ENCODE measurements at regions not wholly inside any gene's neighbourhood (a gene's known extent, or its start where the extent isn't known, plus 50 kb on each side); places are given as distances from the start of the nearest gene placed in this dataset.

DNA sequence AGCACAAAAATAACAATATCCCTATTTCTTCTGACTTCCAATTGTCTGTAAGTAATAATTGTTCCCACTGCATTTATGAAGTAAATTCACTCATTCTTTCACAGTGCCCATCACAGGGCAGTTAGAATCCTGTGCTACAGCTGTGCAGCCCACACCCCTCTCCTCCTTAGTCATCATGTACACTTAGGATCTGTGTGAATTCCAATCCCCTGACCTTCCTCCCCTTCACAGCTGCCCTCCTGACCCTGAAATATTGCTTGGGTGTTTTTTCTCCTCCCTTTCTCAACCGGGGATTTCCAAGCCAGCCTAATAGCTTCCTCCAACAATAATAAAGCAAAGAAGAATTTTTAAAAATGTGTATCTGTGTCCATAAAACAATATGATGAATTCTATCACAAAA lies 91.5 kb upstream of the BEND6 start (continued):
- TF ChIP-seq, protein P1, sequence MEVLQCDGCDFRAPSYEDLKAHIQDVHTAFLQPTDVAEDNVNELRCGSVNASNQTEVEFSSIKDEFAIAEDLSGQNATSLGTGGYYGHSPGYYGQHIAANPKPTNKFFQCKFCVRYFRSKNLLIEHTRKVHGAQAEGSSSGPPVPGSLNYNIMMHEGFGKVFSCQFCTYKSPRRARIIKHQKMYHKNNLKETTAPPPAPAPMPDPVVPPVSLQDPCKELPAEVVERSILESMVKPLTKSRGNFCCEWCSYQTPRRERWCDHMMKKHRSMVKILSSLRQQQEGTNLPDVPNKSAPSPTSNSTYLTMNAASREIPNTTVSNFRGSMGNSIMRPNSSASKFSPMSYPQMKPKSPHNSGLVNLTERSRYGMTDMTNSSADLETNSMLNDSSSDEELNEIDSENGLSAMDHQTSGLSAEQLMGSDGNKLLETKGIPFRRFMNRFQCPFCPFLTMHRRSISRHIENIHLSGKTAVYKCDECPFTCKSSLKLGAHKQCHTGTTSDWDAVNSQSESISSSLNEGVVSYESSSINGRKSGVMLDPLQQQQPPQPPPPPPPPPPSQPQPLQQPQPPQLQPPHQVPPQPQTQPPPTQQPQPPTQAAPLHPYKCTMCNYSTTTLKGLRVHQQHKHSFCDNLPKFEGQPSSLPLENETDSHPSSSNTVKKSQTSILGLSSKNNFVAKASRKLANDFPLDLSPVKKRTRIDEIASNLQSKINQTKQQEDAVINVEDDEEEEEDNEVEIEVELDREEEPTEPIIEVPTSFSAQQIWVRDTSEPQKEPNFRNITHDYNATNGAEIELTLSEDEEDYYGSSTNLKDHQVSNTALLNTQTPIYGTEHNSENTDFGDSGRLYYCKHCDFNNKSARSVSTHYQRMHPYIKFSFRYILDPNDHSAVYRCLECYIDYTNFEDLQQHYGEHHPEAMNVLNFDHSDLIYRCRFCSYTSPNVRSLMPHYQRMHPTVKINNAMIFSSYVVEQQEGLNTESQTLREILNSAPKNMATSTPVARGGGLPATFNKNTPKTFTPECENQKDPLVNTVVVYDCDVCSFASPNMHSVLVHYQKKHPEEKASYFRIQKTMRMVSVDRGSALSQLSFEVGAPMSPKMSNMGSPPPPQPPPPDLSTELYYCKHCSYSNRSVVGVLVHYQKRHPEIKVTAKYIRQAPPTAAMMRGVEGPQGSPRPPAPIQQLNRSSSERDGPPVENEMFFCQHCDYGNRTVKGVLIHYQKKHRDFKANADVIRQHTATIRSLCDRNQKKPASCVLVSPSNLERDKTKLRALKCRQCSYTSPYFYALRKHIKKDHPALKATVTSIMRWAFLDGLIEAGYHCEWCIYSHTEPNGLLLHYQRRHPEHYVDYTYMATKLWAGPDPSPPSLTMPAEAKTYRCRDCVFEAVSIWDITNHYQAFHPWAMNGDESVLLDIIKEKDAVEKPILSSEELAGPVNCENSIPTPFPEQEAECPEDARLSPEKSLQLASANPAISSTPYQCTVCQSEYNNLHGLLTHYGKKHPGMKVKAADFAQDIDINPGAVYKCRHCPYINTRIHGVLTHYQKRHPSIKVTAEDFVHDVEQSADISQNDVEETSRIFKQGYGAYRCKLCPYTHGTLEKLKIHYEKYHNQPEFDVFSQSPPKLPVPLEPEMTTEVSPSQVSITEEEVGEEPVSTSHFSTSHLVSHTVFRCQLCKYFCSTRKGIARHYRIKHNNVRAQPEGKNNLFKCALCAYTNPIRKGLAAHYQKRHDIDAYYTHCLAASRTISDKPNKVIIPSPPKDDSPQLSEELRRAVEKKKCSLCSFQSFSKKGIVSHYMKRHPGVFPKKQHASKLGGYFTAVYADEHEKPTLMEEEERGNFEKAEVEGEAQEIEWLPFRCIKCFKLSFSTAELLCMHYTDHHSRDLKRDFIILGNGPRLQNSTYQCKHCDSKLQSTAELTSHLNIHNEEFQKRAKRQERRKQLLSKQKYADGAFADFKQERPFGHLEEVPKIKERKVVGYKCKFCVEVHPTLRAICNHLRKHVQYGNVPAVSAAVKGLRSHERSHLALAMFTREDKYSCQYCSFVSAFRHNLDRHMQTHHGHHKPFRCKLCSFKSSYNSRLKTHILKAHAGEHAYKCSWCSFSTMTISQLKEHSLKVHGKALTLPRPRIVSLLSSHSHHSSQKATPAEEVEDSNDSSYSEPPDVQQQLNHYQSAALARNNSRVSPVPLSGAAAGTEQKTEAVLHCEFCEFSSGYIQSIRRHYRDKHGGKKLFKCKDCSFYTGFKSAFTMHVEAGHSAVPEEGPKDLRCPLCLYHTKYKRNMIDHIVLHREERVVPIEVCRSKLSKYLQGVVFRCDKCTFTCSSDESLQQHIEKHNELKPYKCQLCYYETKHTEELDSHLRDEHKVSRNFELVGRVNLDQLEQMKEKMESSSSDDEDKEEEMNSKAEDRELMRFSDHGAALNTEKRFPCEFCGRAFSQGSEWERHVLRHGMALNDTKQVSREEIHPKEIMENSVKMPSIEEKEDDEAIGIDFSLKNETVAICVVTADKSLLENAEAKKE (CRISPR knock-in tag; IDR thresholded peaks at IDR 0.05): no peak
- TF ChIP-seq STAT1 (IDR thresholded peaks at IDR 0.05; ENCODE audit: unreplicated experiment) (no peak), ZNF331 (CRISPR knock-in tag; IDR thresholded peaks at IDR 0.05; ENCODE audit: low read depth) (no peak), POLR2AphosphoS5 (IDR thresholded peaks at IDR 0.05; ENCODE audit: low read depth) (no peak), CREB1 (CRISPR knock-in tag; IDR thresholded peaks at IDR 0.05; ENCODE audit: low read depth) (no peak), EZH2 (IDR thresholded peaks at IDR 0.05; ENCODE audit: low read depth, unreplicated experiment) (no peak), NANOG (IDR thresholded peaks at IDR 0.05; ENCODE audit: borderline replicate concordance) (no peak)
- TF ChIP-seq, protein P2, sequence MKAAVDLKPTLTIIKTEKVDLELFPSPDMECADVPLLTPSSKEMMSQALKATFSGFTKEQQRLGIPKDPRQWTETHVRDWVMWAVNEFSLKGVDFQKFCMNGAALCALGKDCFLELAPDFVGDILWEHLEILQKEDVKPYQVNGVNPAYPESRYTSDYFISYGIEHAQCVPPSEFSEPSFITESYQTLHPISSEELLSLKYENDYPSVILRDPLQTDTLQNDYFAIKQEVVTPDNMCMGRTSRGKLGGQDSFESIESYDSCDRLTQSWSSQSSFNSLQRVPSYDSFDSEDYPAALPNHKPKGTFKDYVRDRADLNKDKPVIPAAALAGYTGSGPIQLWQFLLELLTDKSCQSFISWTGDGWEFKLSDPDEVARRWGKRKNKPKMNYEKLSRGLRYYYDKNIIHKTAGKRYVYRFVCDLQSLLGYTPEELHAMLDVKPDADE (IDR thresholded peaks at IDR 0.05): no peak
- TF ChIP-seq, protein P3, sequence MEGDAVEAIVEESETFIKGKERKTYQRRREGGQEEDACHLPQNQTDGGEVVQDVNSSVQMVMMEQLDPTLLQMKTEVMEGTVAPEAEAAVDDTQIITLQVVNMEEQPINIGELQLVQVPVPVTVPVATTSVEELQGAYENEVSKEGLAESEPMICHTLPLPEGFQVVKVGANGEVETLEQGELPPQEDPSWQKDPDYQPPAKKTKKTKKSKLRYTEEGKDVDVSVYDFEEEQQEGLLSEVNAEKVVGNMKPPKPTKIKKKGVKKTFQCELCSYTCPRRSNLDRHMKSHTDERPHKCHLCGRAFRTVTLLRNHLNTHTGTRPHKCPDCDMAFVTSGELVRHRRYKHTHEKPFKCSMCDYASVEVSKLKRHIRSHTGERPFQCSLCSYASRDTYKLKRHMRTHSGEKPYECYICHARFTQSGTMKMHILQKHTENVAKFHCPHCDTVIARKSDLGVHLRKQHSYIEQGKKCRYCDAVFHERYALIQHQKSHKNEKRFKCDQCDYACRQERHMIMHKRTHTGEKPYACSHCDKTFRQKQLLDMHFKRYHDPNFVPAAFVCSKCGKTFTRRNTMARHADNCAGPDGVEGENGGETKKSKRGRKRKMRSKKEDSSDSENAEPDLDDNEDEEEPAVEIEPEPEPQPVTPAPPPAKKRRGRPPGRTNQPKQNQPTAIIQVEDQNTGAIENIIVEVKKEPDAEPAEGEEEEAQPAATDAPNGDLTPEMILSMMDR (conservative IDR thresholded peaks at IDR 0.05; ENCODE audit: low read depth in 2 of 2): no peak

Measured in GM23338 (cell line).